WTC11 (cell line): ENCODE measurements at regions not wholly inside any gene's neighbourhood (a gene's known extent, or its start where the extent isn't known, plus 50 kb on each side); places are given as distances from the start of the nearest gene placed in this dataset.

Experiments used
- ATAC-seq: fragments of 200-7000 bp; cut with Tn5 transposase; 2 replicates; pipeline ENCODE4 v1.10.0; 2021; ENCODE audit warnings: mild to moderate bottlenecking, moderate library complexity
- CTCF ChIA-PET: fragments of 300-600 bp; sonication (Branson Sonifier 250); formaldehyde crosslinking; loops from one replicate; lab custom pipeline; 2021; ENCODE audit warnings: antibody characterized with exemption; lab: Charles Lee
- POLR2A ChIA-PET: fragments of 350-600 bp; sonication (Branson Sonifier 250); formaldehyde crosslinking; loops from one replicate; lab custom pipeline; 2021; ENCODE audit warnings: antibody characterized with exemption; lab: Charles Lee
- DNase-seq: peaks from one replicate; pipeline ENCODE4 v3.0.0; 2021; ENCODE audit warnings: low spot score
- H3K27ac Mint-ChIP-seq: 2 replicates; pipeline ENCODE4 v1.8.0; 2021; ENCODE audit warnings: mixed read lengths
- H3K27me3 Mint-ChIP-seq: 2 replicates; pipeline ENCODE4 v1.8.0; 2021; ENCODE audit warnings: low read depth, mild to moderate bottlenecking, moderate library complexity, mixed read lengths
- H3K36me3 Mint-ChIP-seq: 2 replicates; pipeline ENCODE4 v1.8.0; 2021; ENCODE audit warnings: mixed read lengths
- H3K4me1 Mint-ChIP-seq: 2 replicates; pipeline ENCODE4 v1.8.0; 2022; ENCODE audit warnings: mixed read lengths
- H3K4me3 Mint-ChIP-seq: 2 replicates; pipeline ENCODE4 v1.8.0; 2021; ENCODE audit warnings: mild to moderate bottlenecking, moderate library complexity, mixed read lengths
- H3K9me3 Mint-ChIP-seq: 2 replicates; pipeline ENCODE4 v1.8.0; 2021; ENCODE audit warnings: mixed read lengths
- CBFB ChIP-seq: sonication (generic); formaldehyde crosslinking; IDR thresholded peaks from 2 replicates; pipeline ENCODE4 v1.8.1; 2022; ENCODE audit warnings: mild to moderate bottlenecking, low read depth, missing genetic modification reagents
- ELF4 ChIP-seq: sonication (generic); formaldehyde crosslinking; IDR thresholded peaks from 2 replicates; pipeline ENCODE4 v1.8.1; 2022; ENCODE audit warnings: low read depth, mild to moderate bottlenecking, moderate library complexity, missing genetic modification reagents
- ERG ChIP-seq: fragments of 250-450 bp; sonication (Bioruptor Pico); IDR thresholded peaks from 2 replicates; pipeline ENCODE4 v1.8.0; 2021; ENCODE audit warnings: mild to moderate bottlenecking
- FOXK1 ChIP-seq: sonication (generic); formaldehyde crosslinking; IDR thresholded peaks from 2 replicates; pipeline ENCODE4 v1.8.0; 2022; ENCODE audit warnings: mild to moderate bottlenecking, moderate library complexity, missing genetic modification reagents
- GABPB1 ChIP-seq: sonication (generic); formaldehyde crosslinking; IDR thresholded peaks from 2 replicates; pipeline ENCODE4 v1.8.1; 2023; ENCODE audit warnings: mild to moderate bottlenecking, missing genetic modification reagents
- IRF1 ChIP-seq: sonication (generic); formaldehyde crosslinking; IDR thresholded peaks from 2 replicates; pipeline ENCODE4 v1.8.0; 2023; ENCODE audit warnings: missing genetic modification reagents
- MLX ChIP-seq: sonication (generic); formaldehyde crosslinking; IDR thresholded peaks from 2 replicates; pipeline ENCODE4 v1.8.1; 2023; ENCODE audit warnings: mild to moderate bottlenecking, missing genetic modification reagents, moderate library complexity
- NR3C1 ChIP-seq: sonication (generic); formaldehyde crosslinking; conservative IDR thresholded peaks from 2 replicates; pipeline ENCODE4 v1.8.1; 2023; ENCODE audit warnings: low read depth, mild to moderate bottlenecking, missing genetic modification reagents
- SMAD4 ChIP-seq: sonication (generic); formaldehyde crosslinking; IDR thresholded peaks from 2 replicates; pipeline ENCODE4 v1.8.0; 2022; ENCODE audit warnings: mild to moderate bottlenecking, missing genetic modification reagents
- SOX15 ChIP-seq: fragments of 250-450 bp; sonication (Bioruptor Pico); IDR thresholded peaks from 2 replicates; pipeline ENCODE4 v1.9.0; 2021; ENCODE audit warnings: mild to moderate bottlenecking
- ZMAT4 ChIP-seq: fragments of 250-450 bp; sonication (Bioruptor Pico); IDR thresholded peaks from 2 replicates; pipeline ENCODE4 v1.9.0; 2021; ENCODE audit warnings: mild to moderate bottlenecking
- ZNF281 ChIP-seq: sonication (generic); formaldehyde crosslinking; IDR thresholded peaks from 2 replicates; pipeline ENCODE4 v1.8.0; 2023; ENCODE audit warnings: mild to moderate bottlenecking, missing genetic modification reagents
- ZNF317 ChIP-seq: sonication (generic); formaldehyde crosslinking; IDR thresholded peaks from 2 replicates; pipeline ENCODE4 v1.8.1; 2023; ENCODE audit warnings: low read depth, mild to moderate bottlenecking, moderate library complexity, missing genetic modification reagents, borderline replicate concordance
- TF ChIP-seq, protein P1 (sequence below): sonication (generic); formaldehyde crosslinking; IDR thresholded peaks from 2 replicates; pipeline ENCODE4 v1.8.0; 2022; ENCODE audit warnings: mild to moderate bottlenecking, missing genetic modification reagents
- TF ChIP-seq, protein P2 (sequence below): sonication (generic); formaldehyde crosslinking; conservative IDR thresholded peaks from 2 replicates; pipeline ENCODE4 v1.8.1; 2023; ENCODE audit warnings: mild to moderate bottlenecking, low read depth, missing genetic modification reagents, moderate library complexity

DNA sequence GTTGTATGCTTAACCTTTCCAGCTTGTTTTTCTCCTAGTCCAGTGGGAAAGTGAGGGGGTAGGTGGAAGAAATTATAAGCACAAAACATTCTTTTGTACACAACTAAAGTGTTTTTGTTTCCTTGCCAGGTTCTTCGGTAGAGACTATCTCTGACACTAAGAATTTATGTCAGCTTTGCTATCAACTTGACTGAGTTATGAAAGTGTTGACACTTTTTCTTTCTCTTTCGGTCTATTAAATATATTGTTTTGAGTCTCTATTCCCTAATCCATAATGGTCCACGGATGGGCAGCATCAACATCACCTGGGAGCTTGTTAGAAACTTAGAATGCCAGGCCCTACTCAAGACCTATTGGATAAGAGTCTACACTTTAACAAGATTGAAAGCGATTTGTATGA, 195.0 kb upstream of the ATP10B start (continued):
- TF ChIP-seq CBFB (CRISPR knock-in tag) = no peak
- TF ChIP-seq, protein P1, sequence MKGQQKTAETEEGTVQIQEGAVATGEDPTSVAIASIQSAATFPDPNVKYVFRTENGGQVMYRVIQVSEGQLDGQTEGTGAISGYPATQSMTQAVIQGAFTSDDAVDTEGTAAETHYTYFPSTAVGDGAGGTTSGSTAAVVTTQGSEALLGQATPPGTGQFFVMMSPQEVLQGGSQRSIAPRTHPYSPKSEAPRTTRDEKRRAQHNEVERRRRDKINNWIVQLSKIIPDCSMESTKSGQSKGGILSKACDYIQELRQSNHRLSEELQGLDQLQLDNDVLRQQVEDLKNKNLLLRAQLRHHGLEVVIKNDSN (CRISPR knock-in tag) = no peak
- TF ChIP-seq, protein P2, sequence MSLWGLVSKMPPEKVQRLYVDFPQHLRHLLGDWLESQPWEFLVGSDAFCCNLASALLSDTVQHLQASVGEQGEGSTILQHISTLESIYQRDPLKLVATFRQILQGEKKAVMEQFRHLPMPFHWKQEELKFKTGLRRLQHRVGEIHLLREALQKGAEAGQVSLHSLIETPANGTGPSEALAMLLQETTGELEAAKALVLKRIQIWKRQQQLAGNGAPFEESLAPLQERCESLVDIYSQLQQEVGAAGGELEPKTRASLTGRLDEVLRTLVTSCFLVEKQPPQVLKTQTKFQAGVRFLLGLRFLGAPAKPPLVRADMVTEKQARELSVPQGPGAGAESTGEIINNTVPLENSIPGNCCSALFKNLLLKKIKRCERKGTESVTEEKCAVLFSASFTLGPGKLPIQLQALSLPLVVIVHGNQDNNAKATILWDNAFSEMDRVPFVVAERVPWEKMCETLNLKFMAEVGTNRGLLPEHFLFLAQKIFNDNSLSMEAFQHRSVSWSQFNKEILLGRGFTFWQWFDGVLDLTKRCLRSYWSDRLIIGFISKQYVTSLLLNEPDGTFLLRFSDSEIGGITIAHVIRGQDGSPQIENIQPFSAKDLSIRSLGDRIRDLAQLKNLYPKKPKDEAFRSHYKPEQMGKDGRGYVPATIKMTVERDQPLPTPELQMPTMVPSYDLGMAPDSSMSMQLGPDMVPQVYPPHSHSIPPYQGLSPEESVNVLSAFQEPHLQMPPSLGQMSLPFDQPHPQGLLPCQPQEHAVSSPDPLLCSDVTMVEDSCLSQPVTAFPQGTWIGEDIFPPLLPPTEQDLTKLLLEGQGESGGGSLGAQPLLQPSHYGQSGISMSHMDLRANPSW = no peak

- Mint-ChIP-seq H3K27ac (no peak overlapping the region), H3K4me1 (peaks cover 6% of the 10 kb centered on the region), H3K36me3 (no peaks in the 10 kb centered on the region; the same call in 1 of the 2 replicates), H3K9me3 (peaks cover 20% of the 10 kb centered on the region), H3K27me3 (no peaks in the 10 kb centered on the region), H3K4me3 (no peak overlapping the region)
- DNase-seq = no peak
- ChIA-PET POLR2A (no interaction called here), CTCF (no interaction called here)
- no peak for ATAC-seq
- TF ChIP-seq ELF4 (CRISPR knock-in tag) (no peak), ZNF317 (CRISPR knock-in tag) (no peak), IRF1 (CRISPR knock-in tag) (no peak)
These were observed 190.9 kb upstream of the ATP10B start for GRCh38 chr5:161042862-161043261.

- H3K4me1 Mint-ChIP-seq = peaks cover 6% of the 10 kb centered on the region
- no peak for ATAC-seq
- H3K9me3 Mint-ChIP-seq = peaks cover 20% of the 10 kb centered on the region
- CTCF ChIA-PET = no interaction called here
- H3K27ac Mint-ChIP-seq = no peak overlapping the region
- no peaks in the 10 kb centered on the region; the same call in 1 of the 2 replicates for H3K36me3 Mint-ChIP-seq
- POLR2A ChIA-PET = no interaction called here
- H3K4me3 Mint-ChIP-seq = no peak overlapping the region
- H3K27me3 Mint-ChIP-seq = no peaks in the 10 kb centered on the region
- no peak for DNase-seq
- TF ChIP-seq ERG (no peak), ZMAT4 (CRISPR knock-in tag) (no peak), NR3C1 (CRISPR knock-in tag) (no peak), SMAD4 (CRISPR knock-in tag) (no peak), SOX15 (CRISPR knock-in tag) (no peak), FOXK1 (CRISPR knock-in tag) (no peak), GABPB1 (no peak), MLX (no peak), ZNF281 (CRISPR knock-in tag) (no peak)
These were observed 190.4 kb upstream of the ATP10B start for GRCh38 chr5:161042443-161042842.
